A549 (cell line): ENCODE measurements at regions not wholly inside any gene's neighbourhood (a gene's known extent, or its start where the extent isn't known, plus 50 kb on each side); places are given as distances from the start of the nearest gene placed in this dataset.

Experiments
- PHF8 ChIP-seq: fragments of 200-600 bp; sonication (generic); IDR thresholded peaks from 2 replicates; pipeline ENCODE4 v1.6.1; 2016; ENCODE audit warnings: low read depth, mild to moderate bottlenecking, antibody characterized with exemption, moderate library complexity, borderline replicate concordance
- POLR2A ChIP-seq: IDR thresholded peaks from 2 replicates; pipeline ENCODE4 v1.6.1; 2012; ENCODE audit warnings: mild to moderate bottlenecking, low read length
- SREBF2 ChIP-seq: fragments of 450-650 bp; IDR thresholded peaks from 2 replicates; pipeline ENCODE4 v1.6.1; 2014; ENCODE audit warnings: mild to moderate bottlenecking, moderate library complexity
- TF ChIP-seq, protein P1 (sequence below): fragments of >200 bp; sonication (Bioruptor Twin); formaldehyde crosslinking; IDR thresholded peaks from 3 replicates; pipeline ENCODE4 v1.5.1; 2016
- TF ChIP-seq, protein P2 (sequence below): fragments of 200-600 bp; sonication (generic); IDR thresholded peaks from 2 replicates; pipeline ENCODE4 v1.6.1; 2016; ENCODE audit warnings: antibody characterized with exemption, mild to moderate bottlenecking, moderate library complexity

DNA sequence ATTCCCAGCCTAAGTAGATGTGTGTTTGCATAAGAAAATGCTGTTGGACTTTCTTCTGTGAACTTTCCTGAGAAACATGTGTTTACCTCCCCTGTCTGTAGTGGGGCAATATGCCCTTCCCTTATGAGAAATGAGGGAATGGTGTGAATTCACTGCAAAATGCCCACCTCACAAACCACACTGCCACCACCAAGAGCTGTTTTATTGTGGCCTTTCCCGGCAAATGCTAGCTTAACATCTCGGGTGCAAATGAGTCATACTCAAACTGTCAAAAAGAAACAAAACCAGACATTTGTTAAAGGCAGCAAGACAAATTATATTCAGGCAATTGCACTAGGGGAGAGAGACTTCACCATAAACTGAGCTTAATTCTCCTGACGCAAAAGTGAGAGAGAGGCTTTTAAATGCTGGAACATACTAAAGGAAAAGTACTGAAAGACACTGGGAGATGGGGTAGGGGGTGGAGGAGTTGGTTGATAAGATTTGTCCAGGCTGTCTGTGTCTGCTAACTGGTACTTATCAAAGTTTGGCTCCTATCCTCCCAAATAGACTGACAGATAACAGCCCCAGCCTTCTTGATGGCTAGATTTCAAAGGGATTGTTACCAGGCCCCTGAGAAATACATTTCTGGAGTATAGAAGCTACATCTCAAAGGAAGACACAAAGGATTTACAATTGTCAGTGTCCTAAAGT lies 70.9 kb upstream of the OR5AK2 start:
- TF ChIP-seq, protein P1, sequence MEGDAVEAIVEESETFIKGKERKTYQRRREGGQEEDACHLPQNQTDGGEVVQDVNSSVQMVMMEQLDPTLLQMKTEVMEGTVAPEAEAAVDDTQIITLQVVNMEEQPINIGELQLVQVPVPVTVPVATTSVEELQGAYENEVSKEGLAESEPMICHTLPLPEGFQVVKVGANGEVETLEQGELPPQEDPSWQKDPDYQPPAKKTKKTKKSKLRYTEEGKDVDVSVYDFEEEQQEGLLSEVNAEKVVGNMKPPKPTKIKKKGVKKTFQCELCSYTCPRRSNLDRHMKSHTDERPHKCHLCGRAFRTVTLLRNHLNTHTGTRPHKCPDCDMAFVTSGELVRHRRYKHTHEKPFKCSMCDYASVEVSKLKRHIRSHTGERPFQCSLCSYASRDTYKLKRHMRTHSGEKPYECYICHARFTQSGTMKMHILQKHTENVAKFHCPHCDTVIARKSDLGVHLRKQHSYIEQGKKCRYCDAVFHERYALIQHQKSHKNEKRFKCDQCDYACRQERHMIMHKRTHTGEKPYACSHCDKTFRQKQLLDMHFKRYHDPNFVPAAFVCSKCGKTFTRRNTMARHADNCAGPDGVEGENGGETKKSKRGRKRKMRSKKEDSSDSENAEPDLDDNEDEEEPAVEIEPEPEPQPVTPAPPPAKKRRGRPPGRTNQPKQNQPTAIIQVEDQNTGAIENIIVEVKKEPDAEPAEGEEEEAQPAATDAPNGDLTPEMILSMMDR, result no peak
- TF ChIP-seq POLR2A (no peak), PHF8 (no peak), SREBF2 (no peak)
- TF ChIP-seq, protein P2, sequence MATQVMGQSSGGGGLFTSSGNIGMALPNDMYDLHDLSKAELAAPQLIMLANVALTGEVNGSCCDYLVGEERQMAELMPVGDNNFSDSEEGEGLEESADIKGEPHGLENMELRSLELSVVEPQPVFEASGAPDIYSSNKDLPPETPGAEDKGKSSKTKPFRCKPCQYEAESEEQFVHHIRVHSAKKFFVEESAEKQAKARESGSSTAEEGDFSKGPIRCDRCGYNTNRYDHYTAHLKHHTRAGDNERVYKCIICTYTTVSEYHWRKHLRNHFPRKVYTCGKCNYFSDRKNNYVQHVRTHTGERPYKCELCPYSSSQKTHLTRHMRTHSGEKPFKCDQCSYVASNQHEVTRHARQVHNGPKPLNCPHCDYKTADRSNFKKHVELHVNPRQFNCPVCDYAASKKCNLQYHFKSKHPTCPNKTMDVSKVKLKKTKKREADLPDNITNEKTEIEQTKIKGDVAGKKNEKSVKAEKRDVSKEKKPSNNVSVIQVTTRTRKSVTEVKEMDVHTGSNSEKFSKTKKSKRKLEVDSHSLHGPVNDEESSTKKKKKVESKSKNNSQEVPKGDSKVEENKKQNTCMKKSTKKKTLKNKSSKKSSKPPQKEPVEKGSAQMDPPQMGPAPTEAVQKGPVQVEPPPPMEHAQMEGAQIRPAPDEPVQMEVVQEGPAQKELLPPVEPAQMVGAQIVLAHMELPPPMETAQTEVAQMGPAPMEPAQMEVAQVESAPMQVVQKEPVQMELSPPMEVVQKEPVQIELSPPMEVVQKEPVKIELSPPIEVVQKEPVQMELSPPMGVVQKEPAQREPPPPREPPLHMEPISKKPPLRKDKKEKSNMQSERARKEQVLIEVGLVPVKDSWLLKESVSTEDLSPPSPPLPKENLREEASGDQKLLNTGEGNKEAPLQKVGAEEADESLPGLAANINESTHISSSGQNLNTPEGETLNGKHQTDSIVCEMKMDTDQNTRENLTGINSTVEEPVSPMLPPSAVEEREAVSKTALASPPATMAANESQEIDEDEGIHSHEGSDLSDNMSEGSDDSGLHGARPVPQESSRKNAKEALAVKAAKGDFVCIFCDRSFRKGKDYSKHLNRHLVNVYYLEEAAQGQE, result no peak
